ENCODE measurements at regions not wholly inside any gene's neighbourhood (a gene's known extent, or its start where the extent isn't known, plus 50 kb on each side); places are given as distances from the start of the nearest gene placed in this dataset.

GRCh38 chr7:41205600-41205999, 497.3 kb downstream of the INHBA start:
- no peak overlapping the region for H3K9ac ChIP-seq (replicated peaks in 1 of 4; ENCODE audit: extremely low read depth in 1 of 4, low read depth in 3 of 4, low read length in 3 of 4)
- H3K4me2 ChIP-seq (ENCODE audit: insufficient read depth in 1 of 2, low read depth in 2 of 2, low read length in 2 of 2), result no peak overlapping the region
- no peak overlapping the region for H3K56ac ChIP-seq (replicated peaks; ENCODE audit: insufficient read length, low read depth, low read length)
- H4K91ac ChIP-seq (replicated peaks; ENCODE audit: insufficient read length, low read length), result no peak overlapping the region
- H3K23me2 ChIP-seq (ENCODE audit: low read depth, low read length), result no peaks in the 10 kb centered on the region
- H4K20me1 ChIP-seq (replicated peaks in 1 of 2; ENCODE audit: control insufficient read depth in 1 of 2, insufficient read depth in 2 of 2, low read length in 2 of 2), result no peaks in the 10 kb centered on the region
- no peak overlapping the region for H2BK120ac ChIP-seq (replicated peaks; ENCODE audit: low read depth, low read length)
- H3K23ac ChIP-seq (ENCODE audit: insufficient read length), result no peak overlapping the region
- no peaks in the 10 kb centered on the region for H3K27me3 ChIP-seq (replicated peaks in 1 of 4; ENCODE audit: control insufficient read depth in 3 of 4, extremely low read depth in 1 of 4, insufficient read depth in 3 of 4, low read length in 3 of 4)
- H3K4me1 ChIP-seq (replicated peaks in 1 of 4; ENCODE audit: control insufficient read depth in 3 of 4, insufficient read depth in 4 of 4, low read length in 3 of 4), result peaks cover 0 to 2% (median 0%) of the 10 kb centered on the region in 4 experiments; a peak in 2 of 7 replicates
- no peak overlapping the region for H3K4ac ChIP-seq (replicated peaks; ENCODE audit: insufficient read length, low read depth, low read length)
- H3K27ac ChIP-seq (ENCODE audit: low read depth, low read length), result no peak overlapping the region
- no peak overlapping the region for H2AK5ac ChIP-seq (ENCODE audit: low read depth, low read length)
- H4K8ac ChIP-seq (ENCODE audit: extremely low read depth, insufficient read depth, low read length), result no peak overlapping the region
- H2BK20ac ChIP-seq (ENCODE audit: low read length), result no peak overlapping the region
- no peak overlapping the region for H3K14ac ChIP-seq (ENCODE audit: insufficient read length)
- H3K18ac ChIP-seq (ENCODE audit: extremely low read depth, low read length), result no peak overlapping the region
- no peaks in the 10 kb centered on the region for H3K79me2 ChIP-seq (ENCODE audit: control insufficient read depth in 1 of 2, insufficient read depth in 2 of 2, low read length in 2 of 2)
- no peak overlapping the region for H2BK12ac ChIP-seq (ENCODE audit: low read depth, low read length)
- H2AFZ ChIP-seq (ENCODE audit: low read length), result no peak overlapping the region
- WGBS, 2 experiments (ENCODE audit: extremely low coverage in 1 of 2, insufficient coverage in 1 of 2, insufficient read length in 1 of 2, insufficient replicate concordance in 2 of 2, low coverage in 1 of 2, low lambda C conversion rate in 2 of 2, missing lambda C conversion rate in 1 of 2), result 88% methylated on average over 2 of the region's 2 CpGs; no CpG with 5 or more reads in 1 of the 2 experiments
- TF ChIP-seq HDAC2 (IDR thresholded peaks at IDR 0.05; ENCODE audit: borderline replicate concordance in 1 of 2, low read depth in 2 of 2, low read length in 2 of 2) (no peak), SIN3A (conservative IDR thresholded peaks at IDR 0.05 in 1 of 2, IDR thresholded peaks at IDR 0.05 in 1 of 2; ENCODE audit: low read depth in 1 of 2, low read length in 2 of 2) (no peak), SP4 (IDR thresholded peaks at IDR 0.05; ENCODE audit: low read length) (no peak), NRF1 (IDR thresholded peaks at IDR 0.05; ENCODE audit: low read depth, low read length) (no peak), KDM5A (IDR thresholded peaks at IDR 0.05; ENCODE audit: low read length) (no peak), CBX8 (IDR thresholded peaks at IDR 0.05; ENCODE audit: borderline replicate concordance, low read depth, low read length) (no peak), CEBPB (IDR thresholded peaks at IDR 0.05; ENCODE audit: low read depth, low read length) (no peak), BRCA1 (IDR thresholded peaks at IDR 0.05; ENCODE audit: low read depth, low read length) (no peak), PHF8 (conservative IDR thresholded peaks at IDR 0.05; ENCODE audit: low read depth, low read length) (no peak), SAP30 (IDR thresholded peaks at IDR 0.05; ENCODE audit: insufficient read depth, insufficient replicate concordance, low read length) (no peak)
- ChIA-PET CTCF (ENCODE audit: partially characterized antibody) (no interaction called here), POLR2A (ENCODE audit: partially characterized antibody) (no interaction called here)
- H2BK15ac ChIP-seq (ENCODE audit: low read length), result no peak overlapping the region
- no peak overlapping the region for H4K5ac ChIP-seq (ENCODE audit: insufficient read length, low read depth, low read length)
- no peak overlapping the region for H2BK5ac ChIP-seq (ENCODE audit: low read depth, low read length)
- no peak overlapping the region for H3K4me3 ChIP-seq (ENCODE audit: extremely low read depth in 1 of 4, insufficient read depth in 2 of 4, low read depth in 3 of 4, low read length in 4 of 4)
- no peaks in the 10 kb centered on the region for H3K79me1 ChIP-seq (ENCODE audit: low read depth, low read length)
- FAIRE-seq, result no peak
- no peak for DNase-seq (ENCODE audit: low read depth in 1 of 2, low spot score in 2 of 2)
- H3K9me3 ChIP-seq (ENCODE audit: insufficient read depth in 2 of 2, low read depth in 1 of 2, low read length in 1 of 2), result no peaks in the 10 kb centered on the region
- no peaks in the 10 kb centered on the region for H3K36me3 ChIP-seq (ENCODE audit: control insufficient read depth in 2 of 4, insufficient read depth in 4 of 4, low read length in 3 of 4)
